ENCODE measurements at regions not wholly inside any gene's neighbourhood (a gene's known extent, or its start where the extent isn't known, plus 50 kb on each side); places are given as distances from the start of the nearest gene placed in this dataset.
A peak's percentile ranks its signal among the peaks of the same experiment; 100 is the strongest.

- Histone ChIP-seq H3K4me3 (ENCODE audit: severe bottlenecking) (no peak overlapping the region), H3K9me3 (ENCODE audit: severe bottlenecking) (no peaks in the 10 kb centered on the region), H3K4me1 (ENCODE audit: insufficient read depth, poor library complexity, severe bottlenecking) (no peaks in the 10 kb centered on the region), H3K36me3 (ENCODE audit: low read depth) (no peaks in the 10 kb centered on the region), H3K27ac (ENCODE audit: poor library complexity, severe bottlenecking) (no peak overlapping the region), H3K27me3 (ENCODE audit: insufficient read depth, poor library complexity, severe bottlenecking) (no peaks in the 10 kb centered on the region)
- no peak for ATAC-seq (ENCODE audit: low read depth)
- TF ChIP-seq CTCF (IDR thresholded peaks at IDR 0.05; ENCODE audit: poor library complexity, severe bottlenecking) = peak; percentile 16
- DNase-seq (ENCODE audit: low spot score) = no peak
Observed at GRCh38 chr11:119491753-119492510, 69.0 kb upstream of the THY1 start.

- Histone ChIP-seq H3K27me3 (ENCODE audit: insufficient read depth, poor library complexity, severe bottlenecking) (no peaks in the 10 kb centered on the region), H3K4me1 (ENCODE audit: insufficient read depth, poor library complexity, severe bottlenecking) (no peaks in the 10 kb centered on the region), H3K9me3 (ENCODE audit: severe bottlenecking) (no peaks in the 10 kb centered on the region), H3K36me3 (ENCODE audit: low read depth) (no peaks in the 10 kb centered on the region), H3K27ac (ENCODE audit: poor library complexity, severe bottlenecking) (no peak overlapping the region), H3K4me3 (ENCODE audit: severe bottlenecking) (no peak overlapping the region)
- peak; percentile 35 for DNase-seq (ENCODE audit: low spot score)
- no peak for TF ChIP-seq CTCF (IDR thresholded peaks at IDR 0.05; ENCODE audit: poor library complexity, severe bottlenecking)
- no peak for ATAC-seq (ENCODE audit: low read depth)
Observed at GRCh38 chr11:119490253-119491006, 67.5 kb upstream of the THY1 start.

DNA sequence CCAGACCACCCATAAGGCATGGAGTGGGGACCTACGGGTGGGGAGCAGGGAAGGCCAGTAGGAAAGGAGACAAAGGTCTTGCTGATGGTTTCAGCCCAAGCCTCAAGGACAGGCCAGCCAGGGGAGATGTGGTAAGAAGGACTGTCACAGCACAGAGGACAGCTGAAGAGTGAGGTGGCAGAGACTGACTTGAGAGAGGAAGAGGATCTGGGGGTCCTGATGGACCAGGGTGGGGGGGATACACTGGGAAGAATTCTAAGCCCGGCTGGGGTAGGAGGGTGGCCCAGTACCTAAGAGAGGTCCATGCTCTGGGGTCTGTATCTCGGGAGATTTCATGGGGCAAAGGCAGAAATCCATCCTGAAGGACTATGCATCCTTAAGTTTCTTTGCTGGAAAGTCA, 66.1 kb upstream of the THY1 start:
- DNase-seq (ENCODE audit: low spot score) = peak; percentile 21
- Histone ChIP-seq H3K4me3 (ENCODE audit: severe bottlenecking) (no peak overlapping the region), H3K27me3 (ENCODE audit: insufficient read depth, poor library complexity, severe bottlenecking) (no peaks in the 10 kb centered on the region), H3K27ac (ENCODE audit: poor library complexity, severe bottlenecking) (no peak overlapping the region), H3K9me3 (ENCODE audit: severe bottlenecking) (no peaks in the 10 kb centered on the region), H3K36me3 (ENCODE audit: low read depth) (no peaks in the 10 kb centered on the region), H3K4me1 (ENCODE audit: insufficient read depth, poor library complexity, severe bottlenecking) (no peaks in the 10 kb centered on the region)
- TF ChIP-seq CTCF (IDR thresholded peaks at IDR 0.05; ENCODE audit: poor library complexity, severe bottlenecking) = no peak
- no peak for ATAC-seq (ENCODE audit: low read depth)

DNA sequence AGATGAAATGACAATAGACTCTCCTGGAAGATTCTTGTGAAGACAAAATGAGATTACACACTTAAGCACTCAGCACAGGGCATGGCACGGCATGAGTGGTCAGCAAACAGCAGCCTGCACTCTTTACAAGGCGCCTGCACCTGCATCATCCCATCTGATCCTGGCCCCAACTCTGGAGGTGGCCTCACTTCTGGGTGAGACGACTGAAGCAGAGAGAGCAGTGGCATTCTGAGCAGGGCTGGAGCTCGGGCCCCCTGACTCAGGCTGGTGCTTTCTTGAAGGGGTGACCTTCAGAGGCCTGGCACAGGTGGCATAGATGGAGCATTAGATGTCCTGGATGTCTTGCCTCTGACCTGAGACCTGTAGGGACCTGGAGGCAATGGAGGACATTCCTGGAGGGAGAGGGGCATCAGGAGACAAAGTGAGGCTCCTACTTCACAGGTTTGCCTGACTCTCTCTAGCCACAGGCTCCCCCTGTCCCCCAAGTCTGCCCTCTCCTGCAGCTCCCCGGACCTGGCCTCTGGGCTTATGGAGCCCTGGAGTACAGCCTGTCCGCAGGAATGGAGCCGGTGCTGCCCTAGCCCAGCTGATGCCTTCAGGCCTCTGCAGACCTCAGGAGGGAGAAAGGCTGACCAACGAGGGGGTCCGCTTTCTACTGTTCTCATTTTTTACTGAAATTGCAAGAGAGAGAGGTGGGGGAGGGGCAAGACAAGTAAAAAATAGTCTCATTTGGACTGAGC, 65.5 kb upstream of the THY1 start:
- ATAC-seq (ENCODE audit: low read depth) = no peak
- Histone ChIP-seq H3K4me1 (ENCODE audit: insufficient read depth, poor library complexity, severe bottlenecking) (no peaks in the 10 kb centered on the region), H3K36me3 (ENCODE audit: low read depth) (no peaks in the 10 kb centered on the region), H3K4me3 (ENCODE audit: severe bottlenecking) (no peak overlapping the region), H3K9me3 (ENCODE audit: severe bottlenecking) (no peaks in the 10 kb centered on the region), H3K27me3 (ENCODE audit: insufficient read depth, poor library complexity, severe bottlenecking) (no peaks in the 10 kb centered on the region), H3K27ac (ENCODE audit: poor library complexity, severe bottlenecking) (no peak overlapping the region)
- no peak for TF ChIP-seq CTCF (IDR thresholded peaks at IDR 0.05; ENCODE audit: poor library complexity, severe bottlenecking)
- DNase-seq (ENCODE audit: low spot score) = peak; percentile 34
